GM21825 (cell line): ENCODE measurements at regions not wholly inside any gene's neighbourhood (a gene's known extent, or its start where the extent isn't known, plus 50 kb on each side); places are given as distances from the start of the nearest gene placed in this dataset.
"Not testable (repeated sequence)": the region's sequence is repeated elsewhere in the genome, so short reads cannot be mapped to it uniquely, and the experiment has no call there.

Source experiments
- ATAC-seq: cut with Tn5 transposase; IDR thresholded peaks from one replicate; pipeline ENCODE4 v1.9.1; 2021; ENCODE audit warnings: mild to moderate bottlenecking, moderate library complexity; ENCODE audit not compliant: unreplicated experiment

GRCh38 chr17:5943982-5944381, 126.2 kb upstream of the WSCD1 start:
- ATAC-seq, result no peak

- no peak for ATAC-seq
These were observed 122.4 kb upstream of the WSCD1 start for GRCh38 chr17:5947701-5948180.

- no peak for ATAC-seq
These were observed 121.4 kb upstream of the WSCD1 start for GRCh38 chr17:5948811-5949210.

GRCh38 chr17:5950878-5951277, 119.3 kb upstream of the WSCD1 start:
- ATAC-seq, result no peak

- no peak for ATAC-seq
These were observed 118.3 kb upstream of the WSCD1 start for GRCh38 chr17:5951912-5952311.

GRCh38 chr17:5952518-5952917, 117.7 kb upstream of the WSCD1 start:
- no peak for ATAC-seq

- ATAC-seq, result no peak
These were observed 114.4 kb upstream of the WSCD1 start for GRCh38 chr17:5955764-5956163.

- ATAC-seq, result no peak
These were observed 111.3 kb upstream of the WSCD1 start for GRCh38 chr17:5958850-5959249.

GRCh38 chr17:5962371-5962770, 107.8 kb upstream of the WSCD1 start:
- ATAC-seq, result no peak

- ATAC-seq, result no peak
These were observed 98.2 kb upstream of the WSCD1 start for GRCh38 chr17:5971969-5972368.

GRCh38 chr17:5973410-5973809, 96.8 kb upstream of the WSCD1 start:
- ATAC-seq, result no peak

- no peak for ATAC-seq
These were observed 94.5 kb upstream of the WSCD1 start for GRCh38 chr17:5975661-5976060.

GRCh38 chr17:5976251-5976650, 93.9 kb upstream of the WSCD1 start:
- no peak for ATAC-seq

- no peak for ATAC-seq
These were observed 91.7 kb upstream of the WSCD1 start for GRCh38 chr17:5978496-5978895.

- ATAC-seq, result no peak
These were observed 89.2 kb upstream of the WSCD1 start for GRCh38 chr17:5980941-5981340.

GRCh38 chr17:5986644-5987043, 83.5 kb upstream of the WSCD1 start:
- no peak for ATAC-seq

- no peak for ATAC-seq
These were observed 69.8 kb upstream of the WSCD1 start for GRCh38 chr17:6000426-6000825.

GRCh38 chr17:6003221-6003620, 67.0 kb upstream of the WSCD1 start:
- ATAC-seq, result not testable (repeated sequence)

GRCh38 chr17:6005939-6006338, 64.2 kb upstream of the WSCD1 start:
- ATAC-seq, result no peak

GRCh38 chr17:6011206-6011605, 59.0 kb upstream of the WSCD1 start:
- ATAC-seq, result no peak

GRCh38 chr17:6018788-6019187, 51.4 kb upstream of the WSCD1 start:
- no peak for ATAC-seq

GRCh38 chr17:6019959-6020358, 50.2 kb upstream of the WSCD1 start:
- no peak for ATAC-seq

GRCh38 chr17:6020376-6021010, 49.7 kb upstream of the WSCD1 start:
- ATAC-seq, result no peak
